HepG2 (cell line): ENCODE measurements at regions not wholly inside any gene's neighbourhood (a gene's known extent, or its start where the extent isn't known, plus 50 kb on each side); places are given as distances from the start of the nearest gene placed in this dataset.

Experiments used
- ATAC-seq: fragments of 200-7000 bp; cut with Tn5 transposase; 3 replicates; pipeline ENCODE4 v1.9.1; 2020; ENCODE audit warnings: mild to moderate bottlenecking, moderate library complexity
- BruUV-seq: library from RNA; stranded (reverse); fragments of 400-500 nt; replicated peaks from 2 replicates; lab custom pipeline; 2021; lab: Mats Ljungman, UMichigan
- CTCF ChIA-PET: fragments of 300-600 bp; formaldehyde crosslinking; extraction: SDS; loops from one replicate; lab custom pipeline; 2021; ENCODE audit warnings: low total read pairs, inconsistent platforms, low intra/inter-chr PET ratio; lab: Yijun Ruan, JAX
- POLR2A ChIA-PET: fragments of 350-600 bp; sonication (Branson Sonifier 250); formaldehyde crosslinking; loops from one replicate; lab custom pipeline; 2020; ENCODE audit warnings: antibody characterized with exemption, inconsistent platforms; lab: Yijun Ruan, JAX
- DNase-seq: peaks from one replicate; pipeline ENCODE4 v3.0.0-alpha.2; 2015; ENCODE audit warnings: low spot score
- FAIRE-seq: peaks from 3 replicates; lab custom pipeline; 2011; peaks lifted over from hg19 to GRCh38; lab: Jason Lieb, UNC
- H2AFZ ChIP-seq: one replicate; pipeline ENCODE4 v1.6.1; 2011; ENCODE audit warnings: low read length, inconsistent platforms
- H3K27ac ChIP-seq: fragments of 300-600 bp; 3 replicates; pipeline ENCODE4 v1.8.0; 2011; ENCODE audit warnings: mixed run types, mild to moderate bottlenecking, mixed read lengths, low read length, inconsistent platforms; ENCODE audit not compliant: insufficient read depth; ENCODE audit errors: extremely low read length
- H3K27me3 ChIP-seq, 2 experiments: fragments of 200-600 bp in 1 of 2; 2 replicates in 1 of 2; 3 replicates in 1 of 2; pipeline versions ENCODE4 v1.6.0 to v1.8.0; 2011; ENCODE audit warnings: low read length in 2 of 2, mild to moderate bottlenecking in 2 of 2, moderate library complexity in 2 of 2, inconsistent platforms in 1 of 2; ENCODE audit not compliant: insufficient read depth in 2 of 2, control insufficient read depth in 1 of 2
- H3K36me3 ChIP-seq, 2 experiments: fragments of 200-600 bp in 1 of 2; replicated peaks in 1 of 2; 2 replicates in 1 of 2; 3 replicates in 1 of 2; pipeline versions ENCODE4 v1.5.1 to v1.8.0; 2011; ENCODE audit warnings: low read length in 2 of 2, inconsistent platforms in 1 of 2; ENCODE audit not compliant: insufficient read depth in 2 of 2, control insufficient read depth in 1 of 2
- H3K4me1 ChIP-seq: 2 replicates; pipeline ENCODE4 v1.5.1; 2012; ENCODE audit warnings: low read length, inconsistent platforms; ENCODE audit not compliant: insufficient read depth
- H3K4me2 ChIP-seq: 2 replicates; pipeline ENCODE4 v1.6.0; 2011; ENCODE audit warnings: low read depth, low read length, inconsistent platforms
- H3K4me3 ChIP-seq, 3 experiments: fragments of 200-600 bp in 1 of 3; sonication (generic), shearing (Covaris generic) in 1 of 3; replicated peaks in 1 of 3; 2 replicates each; pipeline ENCODE4 v1.5.1; 2011 to 2016; ENCODE audit warnings: low read length in 3 of 3, inconsistent platforms in 2 of 3, low read depth in 2 of 3, mild to moderate bottlenecking in 2 of 3, control low read depth in 1 of 3, mixed read lengths in 1 of 3; ENCODE audit not compliant: insufficient read depth in 1 of 3
- H3K79me2 ChIP-seq: one replicate; pipeline ENCODE4 v1.6.1; 2011; ENCODE audit warnings: low read length, inconsistent platforms; ENCODE audit not compliant: insufficient read depth
- H3K9ac ChIP-seq: 2 replicates; pipeline ENCODE4 v1.6.0; 2011; ENCODE audit warnings: mild to moderate bottlenecking, low read depth, low read length, inconsistent platforms; ENCODE audit not compliant: insufficient read depth
- H3K9me3 ChIP-seq: 2 replicates; pipeline ENCODE4 v1.5.1; 2012; ENCODE audit warnings: mild to moderate bottlenecking, low read length
- H4K20me1 ChIP-seq: 2 replicates; pipeline ENCODE4 v1.6.0; 2011; ENCODE audit warnings: inconsistent platforms, mild to moderate bottlenecking, low read length, moderate library complexity; ENCODE audit not compliant: insufficient read depth
- FIP1L1 ChIP-seq: fragments of 200-400 bp; formaldehyde crosslinking; IDR thresholded peaks from 2 replicates; pipeline ENCODE4 v1.6.1; 2018; ENCODE audit warnings: low read depth, mild to moderate bottlenecking, low read length, moderate library complexity, borderline replicate concordance; ENCODE audit not compliant: insufficient read depth
- GRHL1 ChIP-seq: sonication (generic); formaldehyde crosslinking; conservative IDR thresholded peaks from 2 replicates; pipeline ENCODE4 v1.8.0; 2022; ENCODE audit warnings: missing genetic modification reagents
- HCFC1 ChIP-seq: fragments of 150-350 bp; IDR thresholded peaks from 2 replicates; pipeline ENCODE4 v1.6.1; 2014; ENCODE audit warnings: low read depth, low read length
- HNF1A ChIP-seq, 2 experiments: sonication (generic) in 1 of 2; formaldehyde crosslinking in 1 of 2; IDR thresholded peaks; 2 replicates each; pipeline versions ENCODE4 v1.4.0 to v1.6.1; 2016 to 2020; ENCODE audit warnings: borderline replicate concordance in 1 of 2, low read depth in 1 of 2, mild to moderate bottlenecking in 1 of 2, missing genetic modification reagents in 1 of 2
- HOXA3 ChIP-seq: sonication (generic); formaldehyde crosslinking; IDR thresholded peaks from 2 replicates; pipeline ENCODE4 v1.5.0; 2020; ENCODE audit warnings: missing genetic modification reagents
- RARG ChIP-seq: sonication (generic); formaldehyde crosslinking; IDR thresholded peaks from 2 replicates; pipeline ENCODE4 v1.4.0; 2020; ENCODE audit warnings: low read depth, mild to moderate bottlenecking, missing genetic modification reagents
- TERF1 ChIP-seq: sonication (generic); formaldehyde crosslinking; IDR thresholded peaks from 2 replicates; pipeline ENCODE4 v1.8.0; 2022; ENCODE audit warnings: mild to moderate bottlenecking, missing genetic modification reagents, moderate library complexity
- YEATS4 ChIP-seq: sonication (generic); formaldehyde crosslinking; IDR thresholded peaks from 2 replicates; pipeline ENCODE4 v1.4.0; 2020; ENCODE audit warnings: missing genetic modification reagents, borderline replicate concordance
- ZBTB44 ChIP-seq: sonication (generic); formaldehyde crosslinking; IDR thresholded peaks from 2 replicates; pipeline ENCODE4 v1.4.0; 2020; ENCODE audit warnings: missing genetic modification reagents
- ZMYM2 ChIP-seq: sonication (generic); formaldehyde crosslinking; IDR thresholded peaks from 2 replicates; pipeline ENCODE4 v1.8.0; 2022; ENCODE audit warnings: mild to moderate bottlenecking, missing genetic modification reagents
- ZNF136 ChIP-seq: sonication (generic); formaldehyde crosslinking; IDR thresholded peaks from 2 replicates; pipeline ENCODE4 v1.8.1; 2022; ENCODE audit warnings: low read depth, mild to moderate bottlenecking, moderate library complexity, missing genetic modification reagents
- ZNF430 ChIP-seq: sonication (generic); formaldehyde crosslinking; IDR thresholded peaks from 2 replicates; pipeline ENCODE4 v1.9.0; 2021; ENCODE audit warnings: mild to moderate bottlenecking, missing genetic modification reagents
- ZNF543 ChIP-seq: sonication (generic); formaldehyde crosslinking; IDR thresholded peaks from 2 replicates; pipeline ENCODE4 v1.4.0; 2020; ENCODE audit warnings: mild to moderate bottlenecking, missing genetic modification reagents
- ZNF549 ChIP-seq: sonication (generic); formaldehyde crosslinking; IDR thresholded peaks from 2 replicates; pipeline ENCODE4 v1.5.0; 2020; ENCODE audit warnings: missing genetic modification reagents
- ZNF703 ChIP-seq: sonication (generic); formaldehyde crosslinking; IDR thresholded peaks from 2 replicates; pipeline ENCODE4 v1.5.1; 2020; ENCODE audit warnings: missing genetic modification reagents, mild to moderate bottlenecking, moderate library complexity, borderline replicate concordance
- ZNF746 ChIP-seq: sonication (generic); formaldehyde crosslinking; IDR thresholded peaks from 2 replicates; pipeline ENCODE4 v1.8.0; 2022; ENCODE audit warnings: mild to moderate bottlenecking, missing genetic modification reagents
- WGBS: methylation state at CpG from one replicate; pipeline ENCODE4 v1.1.6; 2017; ENCODE audit warnings: low lambda C conversion rate; 5-methylcytosine and 5-hydroxymethylcytosine counted together
- in situ Hi-C: cut with HindIII; loops from 2 replicates; pipeline ENCODE4 v1.10.0; 2017; ENCODE audit warnings: low pct_unique_long_range_greater_than_20kb; ENCODE audit not compliant: extremely low pct_ligation_motif_present
- intact Hi-C: fragments of 100-400 bp; cut with micrococcal nuclease; formaldehyde crosslinking; loops from one replicate; pipeline ENCODE4 v1.10.0; 2022; ENCODE audit not compliant: unreplicated experiment

GRCh38 chr1:195941795-195942194 lies 666.4 kb downstream of the KCNT2 start:
- intact Hi-C loops (no loop called here), in situ Hi-C loops (no loop called here)
- ChIA-PET POLR2A (no interaction called here), CTCF (no interaction called here)
- 0% methylated on average over 1 of the region's 1 CpG for WGBS
- DNase-seq (no peak), ATAC-seq (no peak), FAIRE-seq (no peak)
- Histone ChIP-seq H3K4me1 (no peaks in the 10 kb centered on the region), H3K27ac (no peak overlapping the region), H4K20me1 (no peaks in the 10 kb centered on the region), H2AFZ (no peak overlapping the region), H3K79me2 (no peaks in the 10 kb centered on the region), H3K27me3 (no peaks in the 10 kb centered on the region), H3K9ac (no peak overlapping the region), H3K4me2 (no peak overlapping the region), H3K4me3 (no peak overlapping the region), H3K9me3 (no peaks in the 10 kb centered on the region), H3K36me3 (no peaks in the 10 kb centered on the region)
- BruUV-seq = no TSS peak
- TF ChIP-seq HNF1A (IDR thresholded peaks at IDR 0.05; ENCODE audit: low read depth) = no peak
- TF ChIP-seq HNF1A (CRISPR knock-in tag; IDR thresholded peaks at IDR 0.05; ENCODE audit: borderline replicate concordance) = no peak
- TF ChIP-seq ZNF746 (CRISPR knock-in tag) = no peak
- TF ChIP-seq RARG (CRISPR knock-in tag) = no peak
- TF ChIP-seq ZNF549 (CRISPR knock-in tag) = no peak
- TF ChIP-seq ZNF136 (CRISPR knock-in tag) = no peak
- TF ChIP-seq TERF1 (CRISPR knock-in tag) = no peak
- TF ChIP-seq ZBTB44 (CRISPR knock-in tag) = no peak
- TF ChIP-seq FIP1L1 = no peak
- TF ChIP-seq ZNF703 (CRISPR knock-in tag) = no peak
- TF ChIP-seq HOXA3 (CRISPR knock-in tag) = no peak
- TF ChIP-seq ZMYM2 = no peak
- no peak for TF ChIP-seq ZNF543 (CRISPR knock-in tag)
- TF ChIP-seq GRHL1 (CRISPR knock-in tag) = no peak
- TF ChIP-seq ZNF430 (CRISPR knock-in tag) = no peak
- TF ChIP-seq YEATS4 (CRISPR knock-in tag) = no peak
- no peak for TF ChIP-seq HCFC1
